Activated CD4-positive, CD25-positive, alpha-beta regulatory T cell treated with anti-CD3 and anti-CD28 coated beads, Interleukin-2, amount 50 U/mL, for 72 hours (primary cell): ENCODE measurements at regions not wholly inside any gene's neighbourhood (a gene's known extent, or its start where the extent isn't known, plus 50 kb on each side); places are given as distances from the start of the nearest gene placed in this dataset.
"Not testable (repeated sequence)": the region's sequence is repeated elsewhere in the genome, so short reads cannot be mapped to it uniquely, and the experiment has no call there.

Experiments used
- DNase-seq: peaks from one replicate; pipeline ENCODE4 v3.0.0; 2021

GRCh38 chr6:140783504-140783903, 1349.2 kb upstream of the GJE1 start:
- DNase-seq: not testable (repeated sequence)

GRCh38 chr6:140782941-140783340, 1349.8 kb upstream of the GJE1 start:
- no peak for DNase-seq

- no peak for DNase-seq
Observed at GRCh38 chr6:140779991-140780596, 1352.6 kb upstream of the GJE1 start.

- DNase-seq: no peak
Observed at GRCh38 chr6:140779341-140779740, 1353.4 kb upstream of the GJE1 start.

GRCh38 chr6:140777780-140778179, 1354.9 kb upstream of the GJE1 start:
- DNase-seq: no peak

- no peak for DNase-seq
Observed at GRCh38 chr6:140775061-140775460, 1357.7 kb upstream of the GJE1 start.

- no peak for DNase-seq
Observed at GRCh38 chr6:140774080-140774505, 1358.6 kb upstream of the GJE1 start.

- DNase-seq: no peak
Observed at GRCh38 chr6:140773276-140773675, 1359.4 kb upstream of the GJE1 start.

- DNase-seq: no peak
Observed at GRCh38 chr6:140772576-140772975, 1360.1 kb upstream of the GJE1 start.

GRCh38 chr6:140768133-140768532, 1364.6 kb upstream of the GJE1 start:
- no peak for DNase-seq

- no peak for DNase-seq
Observed at GRCh38 chr6:140766999-140767398, 1365.7 kb upstream of the GJE1 start.

- DNase-seq: no peak
Observed at GRCh38 chr6:140758169-140758877, 1374.4 kb upstream of the GJE1 start.

GRCh38 chr6:140752234-140752633, 1377.8 kb upstream of the CITED2 start:
- no peak for DNase-seq

- DNase-seq: no peak
Observed at GRCh38 chr6:140747114-140747513, 1372.7 kb upstream of the CITED2 start.

GRCh38 chr6:140744659-140745320, 1370.3 kb upstream of the CITED2 start:
- DNase-seq: no peak

- DNase-seq: no peak
Observed at GRCh38 chr6:140736231-140736630, 1361.8 kb upstream of the CITED2 start.

- no peak for DNase-seq
Observed at GRCh38 chr6:140732991-140733390, 1358.5 kb upstream of the CITED2 start.

GRCh38 chr6:140732155-140732554, 1357.7 kb upstream of the CITED2 start:
- DNase-seq: no peak

- DNase-seq: no peak
Observed at GRCh38 chr6:140731741-140732140, 1357.3 kb upstream of the CITED2 start.

- DNase-seq: no peak
Observed at GRCh38 chr6:140729521-140729920, 1355.1 kb upstream of the CITED2 start.

GRCh38 chr6:140718021-140718420, 1343.6 kb upstream of the CITED2 start:
- no peak for DNase-seq

- no peak for DNase-seq
Observed at GRCh38 chr6:140713495-140713894, 1339.0 kb upstream of the CITED2 start.

GRCh38 chr6:140711019-140711613, 1336.7 kb upstream of the CITED2 start:
- DNase-seq: no peak

- DNase-seq: no peak
Observed at GRCh38 chr6:140708441-140708840, 1334.0 kb upstream of the CITED2 start.
